ENCODE measurements at regions not wholly inside any gene's neighbourhood (a gene's known extent, or its start where the extent isn't known, plus 50 kb on each side); places are given as distances from the start of the nearest gene placed in this dataset.
A peak's percentile ranks its signal among the peaks of the same experiment; 100 is the strongest.

DNA sequence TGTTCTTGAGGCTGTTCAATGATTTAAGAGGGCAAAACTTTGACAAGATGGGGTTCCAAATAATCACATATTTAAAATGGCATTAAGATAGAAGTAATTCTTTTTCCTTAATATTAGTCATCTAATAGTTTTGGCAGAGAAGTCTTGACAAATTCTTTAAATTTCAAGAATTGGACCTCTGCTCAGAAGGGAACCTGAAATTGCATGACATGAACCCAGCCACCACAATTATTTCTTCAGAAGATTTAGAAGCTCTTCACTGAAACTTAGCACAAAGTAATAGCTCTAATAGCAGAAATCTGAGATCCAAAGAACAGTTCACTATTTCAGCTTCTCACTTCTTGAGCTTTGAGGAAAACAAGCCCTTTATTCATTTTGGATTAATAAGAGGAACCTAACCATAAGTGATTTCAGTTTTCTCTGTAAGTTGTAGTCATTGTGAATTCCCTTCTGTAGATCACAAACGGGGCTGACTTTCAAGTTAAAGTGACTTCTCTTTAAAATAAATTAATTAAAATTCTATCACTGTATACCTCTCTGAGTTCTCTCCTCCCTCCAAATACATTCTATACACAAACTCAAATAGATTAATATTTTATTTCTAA lies 100.6 kb upstream of the ITGA4 start:
- no peak for DNase-seq

- no peak for DNase-seq
Measured at GRCh38 chr2:181357979-181358378, 99.2 kb upstream of the ITGA4 start.

DNA sequence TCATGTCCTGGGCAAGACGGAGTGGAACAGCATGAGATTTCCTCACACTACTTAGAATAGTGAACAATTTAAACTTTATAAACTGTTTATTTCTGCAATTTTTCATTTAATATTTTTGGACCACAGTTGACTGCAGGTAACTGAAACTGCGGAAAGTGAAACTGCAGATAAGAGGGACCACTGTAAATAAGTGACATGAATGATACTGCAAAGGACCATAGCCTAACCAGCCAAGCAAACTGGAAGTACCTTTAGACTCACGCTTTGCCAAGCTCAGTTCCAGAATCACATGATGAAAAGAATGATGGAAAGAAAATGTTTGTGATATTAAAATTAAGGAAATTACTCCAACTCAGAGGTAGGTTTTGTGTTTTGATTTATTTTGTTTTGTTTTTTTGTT lies 94.6 kb upstream of the ITGA4 start:
- no peak for DNase-seq

DNA sequence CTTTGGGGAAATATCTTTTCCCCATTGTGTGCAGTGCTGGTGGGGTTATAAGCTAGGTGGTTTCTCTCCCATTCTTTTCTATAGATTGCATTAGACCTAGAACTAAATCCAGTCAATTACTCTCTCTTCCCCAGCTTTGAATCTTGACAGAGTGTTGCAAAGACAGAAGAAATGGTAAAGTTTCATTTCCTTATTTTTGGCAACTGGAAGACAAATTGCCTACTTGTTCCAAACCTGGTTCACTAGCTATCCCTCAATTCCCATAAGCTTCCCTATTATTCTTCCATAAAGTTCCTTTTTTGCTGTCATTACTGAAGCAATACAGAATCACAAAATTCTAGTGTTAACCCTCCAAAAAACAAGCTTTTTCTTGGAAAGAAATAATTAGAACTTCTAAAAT lies 94.0 kb upstream of the ITGA4 start:
- no peak for DNase-seq

GRCh38 chr2:181364492-181365170 lies 92.6 kb upstream of the ITGA4 start:
- DNase-seq = no peak

DNA sequence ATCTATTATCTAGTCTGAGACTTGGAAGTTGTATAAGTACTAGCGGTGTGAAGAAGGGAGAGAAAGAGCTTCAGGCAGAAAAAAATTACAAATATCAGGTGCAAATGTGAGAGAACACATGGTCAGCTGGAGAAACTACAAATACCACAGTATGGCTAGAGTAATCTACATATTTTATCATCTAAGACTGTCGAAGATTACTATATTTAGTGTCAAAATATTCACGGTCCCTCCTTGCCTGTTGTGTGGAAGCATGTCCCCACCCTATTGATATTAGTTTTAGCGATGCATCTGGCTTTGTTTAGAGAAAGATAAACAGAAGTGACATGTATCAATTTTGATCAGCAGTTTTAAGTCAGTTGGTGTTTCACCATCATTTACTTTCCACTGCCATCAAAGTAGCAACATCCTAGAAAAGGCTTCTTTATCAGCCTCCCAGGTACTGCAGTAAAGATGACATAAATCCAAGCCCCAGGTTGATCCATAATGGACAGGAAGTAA lies 90.5 kb upstream of the ITGA4 start:
- no peak for DNase-seq

- no peak for DNase-seq
Measured at GRCh38 chr2:181367411-181367810, 89.8 kb upstream of the ITGA4 start.

GRCh38 chr2:181367906-181368435 lies 89.2 kb upstream of the ITGA4 start:
- DNase-seq = no peak

GRCh38 chr2:181370126-181370525 lies 87.1 kb upstream of the ITGA4 start:
- no peak for DNase-seq

- DNase-seq = no peak
Measured at GRCh38 chr2:181371195-181371594, 86.0 kb upstream of the ITGA4 start.

GRCh38 chr2:181371782-181372645 lies 85.2 kb upstream of the ITGA4 start:
- peak; percentile 43 for DNase-seq

- DNase-seq = no peak
Measured at GRCh38 chr2:181372646-181373040, 84.5 kb upstream of the ITGA4 start.

DNA sequence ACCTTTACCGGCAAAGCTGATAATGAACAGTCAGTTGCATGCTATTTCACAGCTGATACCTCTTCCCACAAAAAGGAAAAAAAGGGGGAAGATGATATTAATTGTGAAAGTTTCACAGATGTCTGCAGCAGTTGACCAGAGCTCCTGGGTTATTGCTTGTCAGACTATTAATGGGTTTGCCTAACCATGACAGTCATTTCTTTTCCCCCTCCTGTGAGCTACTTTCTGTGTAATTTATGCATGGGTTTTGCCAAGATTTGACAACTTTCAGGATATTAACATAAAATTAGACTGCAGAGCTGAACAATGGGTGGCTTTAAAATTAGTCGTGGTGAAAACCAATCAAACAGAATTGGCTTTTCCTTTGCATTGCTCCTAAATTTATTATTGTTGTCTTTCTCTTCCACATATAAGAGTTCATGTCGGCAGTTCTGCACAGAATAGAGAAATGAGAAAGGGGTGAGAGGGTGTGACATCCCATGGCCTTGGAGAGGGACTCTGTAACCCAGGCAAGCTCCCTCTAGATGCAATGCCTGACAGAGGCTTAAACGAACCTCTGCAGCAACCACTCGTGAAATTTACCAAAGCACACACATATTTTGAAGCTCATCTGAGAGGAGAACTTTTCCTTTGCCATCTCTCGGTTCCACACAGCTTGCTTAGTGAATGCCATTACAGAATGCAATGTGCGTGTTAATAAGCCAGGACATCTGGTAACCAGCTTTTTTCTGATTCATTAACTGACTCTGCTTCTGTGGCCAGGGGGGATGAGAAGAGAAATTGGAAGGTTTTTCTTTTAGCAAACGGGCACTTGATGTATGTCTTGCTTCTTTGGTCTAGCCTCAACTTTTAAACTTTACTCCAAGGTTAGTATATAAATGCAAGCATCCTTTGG lies 82.2 kb upstream of the ITGA4 start:
- peak; percentile 36 for DNase-seq

DNA sequence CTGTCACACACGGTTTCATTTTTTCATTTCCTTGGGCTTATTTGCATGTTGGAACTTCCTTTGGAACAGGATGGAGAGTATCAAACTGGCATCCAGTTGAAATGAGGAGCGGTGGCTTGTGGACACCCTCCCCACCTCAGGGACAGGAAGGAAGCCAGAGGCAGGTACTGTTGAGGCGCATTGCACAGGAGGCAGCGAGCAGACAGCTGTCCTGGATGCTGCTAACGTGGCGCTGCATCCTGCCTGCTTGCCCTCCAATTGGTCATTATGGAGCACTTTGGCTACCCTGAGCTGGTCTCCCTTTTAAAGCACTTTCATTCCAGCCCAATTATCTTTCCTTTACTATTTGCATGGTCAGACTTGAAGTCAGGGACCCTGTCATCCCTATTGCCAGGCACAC lies 80.7 kb upstream of the ITGA4 start:
- no peak for DNase-seq

DNA sequence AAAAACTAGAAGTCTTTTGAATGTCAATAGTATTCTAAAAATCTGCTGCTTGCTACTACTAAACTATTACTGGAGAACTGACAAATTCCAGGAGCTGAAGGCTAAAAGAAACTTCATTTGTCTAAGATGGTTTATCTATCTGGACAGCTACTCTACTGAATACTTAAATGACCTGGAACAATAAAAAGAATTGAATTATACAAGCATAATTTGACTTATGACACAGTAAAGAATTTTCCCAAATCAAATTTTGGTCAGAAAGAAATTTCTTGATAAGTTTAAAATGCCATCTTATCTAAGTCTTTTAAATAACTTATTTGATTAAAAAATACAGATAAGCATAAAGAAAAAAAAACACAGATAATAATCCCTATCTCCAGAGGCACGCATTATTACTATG lies 80.2 kb upstream of the ITGA4 start:
- no peak for DNase-seq

DNA sequence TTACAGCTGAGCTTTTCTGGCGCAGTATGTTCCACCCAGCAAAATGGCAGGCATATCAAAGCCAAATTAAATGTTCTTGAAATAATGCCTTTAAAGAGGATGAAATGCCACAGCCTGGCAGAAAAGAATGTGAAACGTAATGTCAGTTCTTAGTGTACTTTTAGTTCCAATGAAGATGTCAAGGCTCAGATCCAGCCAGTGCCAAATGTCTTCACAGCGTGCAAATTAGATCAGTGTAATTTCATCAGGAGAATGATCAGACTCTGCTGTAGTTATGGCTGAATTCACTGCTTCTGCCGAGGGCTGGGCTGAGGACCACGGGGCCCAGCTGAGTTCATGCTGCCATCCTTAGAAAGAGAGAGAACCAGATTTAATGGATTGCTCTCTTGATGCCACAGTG lies 78.7 kb upstream of the ITGA4 start:
- DNase-seq = no peak

DNA sequence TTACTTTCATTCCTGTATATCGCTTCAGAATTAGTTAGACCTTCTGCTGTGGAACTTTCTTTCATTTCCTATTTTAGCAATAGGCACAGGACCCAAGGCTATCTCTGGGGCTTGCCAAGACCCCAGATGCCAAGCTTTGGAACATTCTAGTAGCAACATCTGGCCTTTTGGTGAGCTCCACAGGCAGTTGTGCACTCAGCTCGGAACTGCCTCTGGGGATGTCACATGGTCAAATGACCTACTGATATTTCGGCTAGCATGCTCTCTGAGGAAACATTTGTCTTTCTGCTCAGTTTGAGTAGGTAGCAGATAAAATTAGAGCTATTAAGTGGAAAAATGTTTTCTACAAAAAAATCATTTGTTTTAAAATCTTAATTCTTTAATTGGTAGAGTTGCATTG lies 76.6 kb upstream of the ITGA4 start:
- DNase-seq = peak; percentile 30

- no peak for DNase-seq
Measured at GRCh38 chr2:181384923-181385322, 72.3 kb upstream of the ITGA4 start.

DNA sequence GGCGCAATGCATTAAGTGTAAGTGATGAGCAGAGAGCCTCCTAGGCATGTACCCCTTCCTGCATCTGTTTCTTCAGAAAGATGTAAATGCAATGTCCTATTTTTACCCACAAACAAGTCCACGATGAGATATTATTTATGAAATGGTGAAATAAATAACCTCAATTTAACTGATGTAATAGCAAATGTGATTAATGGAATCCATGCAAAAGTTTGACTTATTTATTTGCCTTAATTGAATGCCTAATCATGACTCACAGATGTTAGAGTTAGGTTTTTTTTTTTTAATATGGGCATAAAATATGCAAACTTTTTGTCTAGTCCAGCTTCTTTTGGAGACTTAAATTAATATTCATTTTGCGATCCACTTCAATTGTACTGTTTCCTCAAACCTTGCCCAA lies 67.7 kb upstream of the ITGA4 start:
- DNase-seq = no peak

GRCh38 chr2:181393472-181393871 lies 63.7 kb upstream of the ITGA4 start:
- no peak for DNase-seq

- DNase-seq = no peak
Measured at GRCh38 chr2:181394741-181395437, 62.3 kb upstream of the ITGA4 start.

DNA sequence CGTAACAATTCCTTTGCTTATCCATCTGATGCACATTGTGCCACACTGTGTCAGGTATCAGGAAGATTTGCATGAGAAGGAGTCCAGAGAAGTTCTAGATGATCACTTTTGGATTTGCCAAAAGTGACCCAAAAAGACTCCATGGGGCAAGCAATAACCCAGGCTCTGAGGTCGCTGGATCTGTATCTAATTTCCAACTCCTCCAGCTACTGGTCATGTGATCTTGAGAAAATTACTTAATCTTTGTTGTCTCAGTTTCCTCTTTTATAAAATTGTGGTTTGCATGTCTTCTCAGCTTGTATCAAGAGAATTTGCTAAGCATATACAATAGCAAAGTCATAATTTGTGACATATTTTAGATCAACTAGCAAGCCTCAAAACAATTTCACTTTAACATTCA lies 61.3 kb upstream of the ITGA4 start:
- DNase-seq = no peak
